ENCODE measurements at regions not wholly inside any gene's neighbourhood (a gene's known extent, or its start where the extent isn't known, plus 50 kb on each side); places are given as distances from the start of the nearest gene placed in this dataset.

GRCh38 chr15:69602921-69603320 lies 150.3 kb downstream of the RPLP1 start:
- no peak for TF ChIP-seq CHD2 (IDR thresholded peaks at IDR 0.05; ENCODE audit: low read length, partially characterized antibody)
- TF ChIP-seq CTCF (IDR thresholded peaks at IDR 0.05) = no peak
- no peak for TF ChIP-seq IRF3 (IDR thresholded peaks at IDR 0.05; ENCODE audit: low read depth, low read length)
- no peak for TF ChIP-seq RFX5 (IDR thresholded peaks at IDR 0.05; ENCODE audit: low read length)
- no peak for TF ChIP-seq SMC3 (IDR thresholded peaks at IDR 0.05; ENCODE audit: low read depth, low read length)
- TF ChIP-seq PBX3 (IDR thresholded peaks at IDR 0.05) = no peak
- no peak for TF ChIP-seq GABPA (IDR thresholded peaks at IDR 0.05; ENCODE audit: low read depth)
- no peak for TF ChIP-seq JUND (IDR thresholded peaks at IDR 0.05)
- no peak for TF ChIP-seq NRF1 (IDR thresholded peaks at IDR 0.05; ENCODE audit: low read depth, low read length)
- TF ChIP-seq TAF1 (IDR thresholded peaks at IDR 0.05; ENCODE audit: borderline replicate concordance, low read depth, low read length) = no peak
- no peak for TF ChIP-seq FOXJ3 (CRISPR knock-in tag; IDR thresholded peaks at IDR 0.05)
- TF ChIP-seq MAX (IDR thresholded peaks at IDR 0.05; ENCODE audit: low read depth) = no peak
- no peak for TF ChIP-seq RAD21 (IDR thresholded peaks at IDR 0.05; ENCODE audit: low read length)
- TF ChIP-seq FOXM1 (IDR thresholded peaks at IDR 0.05; ENCODE audit: low read depth) = no peak

Measured in SK-N-SH (cell line).